Adrenal gland (tissue), 9 donors: ENCODE measurements at regions not wholly inside any gene's neighbourhood (a gene's known extent, or its start where the extent isn't known, plus 50 kb on each side); places are given as distances from the start of the nearest gene placed in this dataset.

Source experiments
- DNase-seq, 7 donors: peaks; one replicate each; pipeline ENCODE4 v3.0.0-alpha.2; 2019 to 2020
- H3K27ac ChIP-seq, 5 donors: fragments of 200-600 bp; sonication (generic) in 4 of 5; 1 replicate in 3 of 5; 2 replicates in 2 of 5; pipeline versions ENCODE4 v1.5.1 to v1.8.0; 2016 to 2020; ENCODE audit warnings: mild to moderate bottlenecking in 1 of 5
- H3K27me3 ChIP-seq: fragments of 200-600 bp; 2 replicates; pipeline ENCODE4 v1.8.0; 2021
- H3K36me3 ChIP-seq, 2 donors: fragments of 200-600 bp; replicated peaks in 1 of 2; 1 replicate in 1 of 2; 2 replicates in 1 of 2; pipeline versions ENCODE4 v1.5.1 to v1.8.0; 2018 to 2022
- H3K4me1 ChIP-seq, 2 donors: fragments of 200-600 bp; replicated peaks in 1 of 2; 1 replicate in 1 of 2; 2 replicates in 1 of 2; pipeline versions ENCODE4 v1.5.1 to v1.8.0; 2018 to 2021
- H3K4me3 ChIP-seq, 4 donors: fragments of 200-600 bp; sonication (generic) in 3 of 4; one replicate each; pipeline ENCODE4 v1.5.1; 2016 to 2018
- H3K9me3 ChIP-seq, 3 donors: fragments of 200-600 bp; sonication (generic) in 1 of 3; replicated peaks in 1 of 3; 1 replicate in 2 of 3; 2 replicates in 1 of 3; pipeline versions ENCODE4 v1.5.1 to v1.8.0; 2016 to 2021
- CTCF ChIP-seq, 6 experiments: fragments of 450-650 bp in 4 of 6; fragments of 200-600 bp in 2 of 6; sonication (generic) in 1 of 6; IDR thresholded peaks; 1 replicate in 5 of 6; 2 replicates in 1 of 6; pipeline versions ENCODE4 v1.5.1 to v1.8.0; 2016 to 2021; ENCODE audit warnings: antibody characterized with exemption in 6 of 6, mild to moderate bottlenecking in 2 of 6, moderate library complexity in 1 of 6
- POLR2A ChIP-seq, 2 donors: fragments of 450-650 bp; IDR thresholded peaks; one replicate each; pipeline ENCODE4 v1.6.1; 2017; ENCODE audit warnings: antibody characterized with exemption in 2 of 2, mild to moderate bottlenecking in 2 of 2, moderate library complexity in 1 of 2
- WGBS, 4 donors: extraction: QIAGEN DNeasy Blood & Tissue Kit in 2 of 4; methylation state at CpG; one replicate each; pipeline versions ENCODE4 v1.1.5 to v1.1.7; 2013 to 2017; 5-methylcytosine and 5-hydroxymethylcytosine counted together
- intact Hi-C, 2 donors: fragments of 100-400 bp; cut with DNase I; formaldehyde crosslinking; loops; one replicate each; pipeline versions ENCODE4 v1.14.1 to v1.15.0; 2022 to 2023
- donor health status: healthy with polysubstance abuse.
- donor health status: Bipolar disorder and iron deficiency.
- donor health status: DM: yes; HTN: yes; CAD: no.
- donor health status: DM: no; HTN: no; CAD: no.
- donor health status: DM: no; HTN: no; CAD: no.

DNA sequence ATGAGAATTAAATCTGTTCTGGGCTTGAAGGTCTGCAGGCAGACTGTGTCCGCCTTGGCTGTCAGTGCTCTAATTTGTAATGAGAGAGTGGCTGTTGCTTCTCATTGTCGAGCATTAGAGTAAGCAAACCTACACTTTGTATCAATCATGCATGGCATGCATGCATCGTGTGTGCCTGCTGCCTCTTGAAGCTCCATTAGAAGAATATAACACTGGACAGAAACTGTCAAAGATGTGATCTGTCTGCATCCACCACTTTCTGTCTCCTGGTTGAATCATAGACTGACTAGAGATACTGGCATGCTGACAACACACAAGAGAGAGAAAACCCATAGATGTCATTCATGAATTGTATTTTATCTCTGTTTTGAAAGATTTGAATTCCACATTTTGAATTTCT lies 275.0 kb upstream of the NXPH2 start:
- intact Hi-C loops: no loop called here
- no peaks in the 10 kb centered on the region for H3K36me3 ChIP-seq
- no peak for DNase-seq

DNA sequence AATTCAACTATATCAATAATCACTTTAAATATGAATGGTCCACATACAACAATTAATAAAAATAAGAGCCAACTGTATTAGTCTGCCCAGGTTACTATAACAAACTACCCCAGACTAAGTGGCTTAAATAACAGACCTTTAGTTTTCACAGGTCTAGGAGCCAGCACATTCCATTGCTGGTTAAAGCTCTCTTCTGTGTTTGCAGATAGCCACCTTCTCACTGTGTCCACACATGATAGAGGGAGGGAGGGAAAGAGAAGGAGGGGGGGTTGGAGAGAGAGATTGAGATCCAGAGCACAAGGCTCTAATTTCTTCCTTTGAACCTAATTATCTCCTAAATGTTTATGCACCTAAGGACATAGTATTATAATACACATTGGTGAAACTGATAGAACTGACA lies 267.8 kb upstream of the NXPH2 start:
- TF ChIP-seq POLR2A (IDR thresholded peaks at IDR 0.05) (no peak), CTCF (IDR thresholded peaks at IDR 0.05) (no peak)
- no peak for DNase-seq
- no peaks in the 10 kb centered on the region for H3K27me3 ChIP-seq
- intact Hi-C loops: no loop called here
- no peak overlapping the region for H3K4me3 ChIP-seq
- H3K9me3 ChIP-seq: no peaks in the 10 kb centered on the region
- no peaks in the 10 kb centered on the region for H3K4me1 ChIP-seq
- H3K27ac ChIP-seq: no peak overlapping the region
- no peaks in the 10 kb centered on the region for H3K36me3 ChIP-seq

More for the DNA sequence above, 275.0 kb upstream of the NXPH2 start:
- Histone ChIP-seq H3K4me3 (no peak overlapping the region), H3K27ac (no peak overlapping the region), H3K9me3 (no peaks in the 10 kb centered on the region), H3K4me1 (no peaks in the 10 kb centered on the region), H3K27me3 (no peaks in the 10 kb centered on the region)
- 43 to 47% (median 45%) methylated on average over 3 of the region's 3 CpGs for WGBS, 4 donors
- TF ChIP-seq POLR2A (IDR thresholded peaks at IDR 0.05) (no peak), CTCF (IDR thresholded peaks at IDR 0.05) (no peak)

DNA sequence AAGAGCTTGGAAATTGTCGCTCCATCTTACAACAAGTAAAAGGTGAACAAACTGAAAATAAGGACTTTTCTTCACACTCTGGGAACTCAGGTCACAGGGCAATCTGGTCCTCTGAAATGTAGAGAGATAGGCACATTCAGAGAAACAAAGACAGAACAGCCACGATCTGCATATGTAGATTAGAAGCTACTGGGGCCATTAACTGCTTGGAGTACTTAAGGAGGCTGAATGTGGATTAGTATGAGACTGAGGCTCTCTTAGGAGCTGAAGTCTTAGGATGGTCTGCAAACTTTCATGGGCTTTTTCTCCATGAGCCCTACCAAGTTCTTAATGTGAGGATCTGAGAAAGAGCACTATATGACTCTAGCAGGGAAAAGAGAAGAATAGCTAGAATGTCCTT lies 265.3 kb upstream of the NXPH2 start:
- intact Hi-C loops: no loop called here
- H3K36me3 ChIP-seq: no peaks in the 10 kb centered on the region
- H3K4me1 ChIP-seq: no peaks in the 10 kb centered on the region
- H3K9me3 ChIP-seq: no peaks in the 10 kb centered on the region
- WGBS, 4 donors: 54 to 67% (median 59%) methylated on average over 2 of the region's 2 CpGs
- no peak overlapping the region for H3K4me3 ChIP-seq
- no peak for TF ChIP-seq CTCF (IDR thresholded peaks at IDR 0.05)
- TF ChIP-seq POLR2A (IDR thresholded peaks at IDR 0.05): no peak
- no peak overlapping the region for H3K27ac ChIP-seq
- no peak for DNase-seq
- no peaks in the 10 kb centered on the region for H3K27me3 ChIP-seq

GRCh38 chr2:139034064-139034463 lies 253.9 kb upstream of the NXPH2 start:
- Histone ChIP-seq H3K4me3 (no peak overlapping the region), H3K4me1 (no peaks in the 10 kb centered on the region), H3K27me3 (no peaks in the 10 kb centered on the region), H3K9me3 (no peaks in the 10 kb centered on the region), H3K27ac (no peak overlapping the region), H3K36me3 (no peaks in the 10 kb centered on the region)
- intact Hi-C loops: no loop called here
- TF ChIP-seq POLR2A (IDR thresholded peaks at IDR 0.05): no peak
- no peak for TF ChIP-seq CTCF (IDR thresholded peaks at IDR 0.05)
- no peak for DNase-seq
